ENCODE measurements at regions not wholly inside any gene's neighbourhood (a gene's known extent, or its start where the extent isn't known, plus 50 kb on each side); places are given as distances from the start of the nearest gene placed in this dataset.

DNA sequence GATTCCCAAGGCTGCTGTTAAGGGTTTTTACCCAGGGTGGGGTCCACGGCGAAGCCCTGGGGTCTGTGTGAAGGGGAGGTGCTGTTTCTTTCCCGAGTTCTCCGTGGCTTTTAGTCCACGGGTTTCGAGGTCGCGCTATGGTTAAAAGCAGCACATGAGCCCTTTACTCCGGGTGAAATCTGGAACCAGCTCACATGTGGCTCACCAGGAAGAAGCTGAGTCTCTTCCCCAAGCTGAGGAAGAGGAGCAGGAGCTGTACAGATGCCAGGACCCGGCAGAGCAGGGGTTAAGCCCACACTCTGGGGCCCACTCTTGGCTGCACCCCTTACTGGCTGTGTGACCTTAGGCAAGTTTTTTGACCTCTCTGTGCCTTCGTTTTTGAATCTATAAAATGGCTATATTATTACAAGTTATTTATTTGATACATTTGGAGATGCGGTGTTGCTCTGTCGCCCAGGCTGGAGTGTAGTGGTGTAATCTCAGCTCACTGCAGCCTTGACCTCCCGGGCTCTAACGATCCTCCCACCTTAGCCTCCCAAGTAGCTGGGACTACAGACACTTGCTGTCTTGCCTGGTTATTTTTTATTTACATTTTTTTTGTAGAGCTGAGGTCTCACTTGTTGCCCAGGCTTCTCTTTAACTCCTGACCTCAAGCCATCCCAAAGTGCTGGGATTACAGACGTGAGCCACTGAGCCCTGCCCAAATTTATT, 266.3 kb downstream of the AACS start:
- TF ChIP-seq, protein P1, sequence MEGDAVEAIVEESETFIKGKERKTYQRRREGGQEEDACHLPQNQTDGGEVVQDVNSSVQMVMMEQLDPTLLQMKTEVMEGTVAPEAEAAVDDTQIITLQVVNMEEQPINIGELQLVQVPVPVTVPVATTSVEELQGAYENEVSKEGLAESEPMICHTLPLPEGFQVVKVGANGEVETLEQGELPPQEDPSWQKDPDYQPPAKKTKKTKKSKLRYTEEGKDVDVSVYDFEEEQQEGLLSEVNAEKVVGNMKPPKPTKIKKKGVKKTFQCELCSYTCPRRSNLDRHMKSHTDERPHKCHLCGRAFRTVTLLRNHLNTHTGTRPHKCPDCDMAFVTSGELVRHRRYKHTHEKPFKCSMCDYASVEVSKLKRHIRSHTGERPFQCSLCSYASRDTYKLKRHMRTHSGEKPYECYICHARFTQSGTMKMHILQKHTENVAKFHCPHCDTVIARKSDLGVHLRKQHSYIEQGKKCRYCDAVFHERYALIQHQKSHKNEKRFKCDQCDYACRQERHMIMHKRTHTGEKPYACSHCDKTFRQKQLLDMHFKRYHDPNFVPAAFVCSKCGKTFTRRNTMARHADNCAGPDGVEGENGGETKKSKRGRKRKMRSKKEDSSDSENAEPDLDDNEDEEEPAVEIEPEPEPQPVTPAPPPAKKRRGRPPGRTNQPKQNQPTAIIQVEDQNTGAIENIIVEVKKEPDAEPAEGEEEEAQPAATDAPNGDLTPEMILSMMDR (IDR thresholded peaks at IDR 0.05; ENCODE audit: extremely low read depth, insufficient read depth, missing control alignments) = no peak
- DNase-seq (ENCODE audit: low spot score) = no peak
- in situ Hi-C loops (cut with MboI; ENCODE audit: low pct_unique_long_range_greater_than_20kb, low sequenced_read_pairs, unreplicated experiment) = no loop called here

DNA sequence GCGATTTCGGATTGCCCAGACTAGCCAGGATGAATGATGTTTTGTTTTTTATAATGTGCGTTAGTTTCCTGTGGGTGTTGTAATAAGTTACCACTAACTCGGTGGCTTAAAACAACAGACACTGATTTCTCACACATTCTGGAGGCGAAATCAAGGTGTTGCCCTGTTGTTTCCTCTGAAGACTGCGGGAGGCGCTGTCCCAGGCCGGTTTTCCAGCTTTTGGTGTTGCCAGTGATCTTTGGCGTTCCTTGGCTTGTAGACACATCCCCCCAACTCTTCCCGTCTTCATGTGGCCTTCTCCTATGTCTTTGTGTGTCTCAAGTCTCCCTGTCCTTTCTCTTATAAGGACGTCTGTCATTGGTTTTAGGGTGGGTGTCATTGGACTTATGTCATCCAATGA, 267.7 kb downstream of the AACS start:
- DNase-seq (ENCODE audit: low spot score) = no peak
- in situ Hi-C loops (cut with MboI; ENCODE audit: low pct_unique_long_range_greater_than_20kb, low sequenced_read_pairs, unreplicated experiment) = no loop called here
- TF ChIP-seq, protein P1 (IDR thresholded peaks at IDR 0.05; ENCODE audit: extremely low read depth, insufficient read depth, missing control alignments) = peak; percentile 32

DNA sequence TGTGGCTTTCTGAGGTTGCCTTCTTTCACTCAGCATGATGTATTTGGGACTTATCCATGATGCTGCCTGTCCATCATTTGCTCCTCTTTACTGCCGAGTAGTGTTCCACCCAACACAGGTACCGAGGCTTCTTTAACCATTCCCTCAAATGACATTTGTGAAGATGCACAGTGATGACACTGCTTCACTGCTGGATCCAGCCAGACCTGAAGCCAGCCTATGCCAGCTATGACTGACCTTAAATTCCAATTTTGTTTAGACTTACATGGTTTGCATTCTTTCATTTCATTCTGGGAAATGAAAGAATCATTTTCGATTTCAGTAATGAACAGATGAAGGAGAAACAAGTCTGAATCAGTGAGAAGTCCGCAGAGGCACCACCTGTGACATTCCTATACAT, 271.0 kb downstream of the AACS start:
- DNase-seq (ENCODE audit: low spot score) = no peak
- in situ Hi-C loops (cut with MboI; ENCODE audit: low pct_unique_long_range_greater_than_20kb, low sequenced_read_pairs, unreplicated experiment) = no loop called here

DNA sequence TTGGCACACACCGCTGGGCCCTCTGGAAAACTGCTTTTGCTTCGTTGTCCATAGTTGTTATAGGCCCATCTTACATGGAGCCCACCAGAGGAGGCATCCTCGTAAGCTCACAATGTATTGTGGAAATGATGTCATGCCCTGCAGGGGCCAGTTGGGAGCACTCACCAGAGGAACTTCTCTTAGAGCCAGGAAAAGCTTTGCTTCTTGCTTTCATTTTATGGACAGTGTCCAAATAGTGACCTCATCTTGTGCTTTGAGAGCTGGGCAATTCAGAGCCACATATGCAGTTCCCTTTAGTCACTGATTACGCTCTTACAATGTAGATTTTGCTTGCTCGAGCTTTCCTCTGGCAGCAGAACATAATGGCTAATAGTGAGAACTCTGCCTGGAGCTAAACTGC, 275.6 kb downstream of the AACS start:
- DNase-seq (ENCODE audit: low spot score) = no peak
- in situ Hi-C loops (cut with MboI; ENCODE audit: low pct_unique_long_range_greater_than_20kb, low sequenced_read_pairs, unreplicated experiment) = no loop called here

More for the DNA sequence above, 271.0 kb downstream of the AACS start:
- TF ChIP-seq, protein P1 (IDR thresholded peaks at IDR 0.05; ENCODE audit: extremely low read depth, insufficient read depth, missing control alignments) = no peak

DNA sequence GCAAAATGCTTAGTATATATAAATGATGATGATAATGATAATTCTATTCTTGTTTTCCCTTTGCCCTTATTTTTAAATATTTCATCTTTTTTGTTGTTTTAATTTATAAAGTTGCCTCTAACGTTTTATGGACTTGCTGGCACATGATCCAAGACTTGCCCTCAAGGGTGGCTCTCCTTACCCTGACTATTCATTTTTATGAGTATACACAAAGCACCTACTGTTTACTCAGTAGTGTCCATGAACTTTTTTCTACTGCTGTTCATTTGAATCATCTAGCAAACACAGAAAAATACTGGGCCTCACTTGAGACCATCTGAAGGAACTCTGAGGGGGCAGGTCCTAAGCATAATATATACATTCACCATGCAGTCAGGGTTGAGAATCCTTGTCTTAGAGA, 276.2 kb downstream of the AACS start:
- DNase-seq (ENCODE audit: low spot score) = no peak
- in situ Hi-C loops (cut with MboI; ENCODE audit: low pct_unique_long_range_greater_than_20kb, low sequenced_read_pairs, unreplicated experiment) = no loop called here
- TF ChIP-seq, protein P1 (IDR thresholded peaks at IDR 0.05; ENCODE audit: extremely low read depth, insufficient read depth, missing control alignments) = no peak

More for the DNA sequence above, 275.6 kb downstream of the AACS start:
- TF ChIP-seq, protein P1 (IDR thresholded peaks at IDR 0.05; ENCODE audit: extremely low read depth, insufficient read depth, missing control alignments) = no peak

DNA sequence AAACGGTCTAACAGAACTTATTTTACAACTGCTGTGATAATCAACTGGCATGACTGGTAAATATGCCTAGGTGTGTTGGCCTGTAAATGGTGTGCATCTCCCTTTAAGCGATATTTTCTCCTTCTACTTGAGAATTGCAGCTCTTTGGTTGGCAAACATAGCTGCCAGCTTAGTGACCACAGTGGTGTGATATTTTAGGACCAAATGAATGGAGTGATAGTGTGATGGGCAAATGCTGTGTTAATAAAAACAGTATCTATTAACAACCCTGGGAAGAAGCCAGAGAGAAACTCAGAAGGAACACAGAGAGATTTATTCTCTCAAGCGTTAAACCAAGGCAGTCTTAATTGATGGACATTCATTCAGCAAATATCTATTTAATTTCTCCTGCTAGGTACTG, 278.4 kb downstream of the AACS start:
- in situ Hi-C loops (cut with MboI; ENCODE audit: low pct_unique_long_range_greater_than_20kb, low sequenced_read_pairs, unreplicated experiment) = no loop called here

More for the DNA sequence above, 278.4 kb downstream of the AACS start:
- TF ChIP-seq, protein P1 (IDR thresholded peaks at IDR 0.05; ENCODE audit: extremely low read depth, insufficient read depth, missing control alignments) = no peak
- no peak for DNase-seq (ENCODE audit: low spot score)

Measured in GM13977 (cell line).